GM12872 (cell line): ENCODE measurements at regions not wholly inside any gene's neighbourhood (a gene's known extent, or its start where the extent isn't known, plus 50 kb on each side); places are given as distances from the start of the nearest gene placed in this dataset.

Experiments used
- CTCF ChIP-seq: IDR thresholded peaks from 3 replicates; pipeline ENCODE4 v1.5.1; 2011; ENCODE audit warnings: low read depth, mild to moderate bottlenecking, low read length, moderate library complexity; ENCODE audit not compliant: insufficient read depth

GRCh38 chr18:40672590-40672989 is 1282.4 kb upstream of the PIK3C3 start:
- TF ChIP-seq CTCF: no peak

GRCh38 chr18:40670668-40671375 is 1284.2 kb upstream of the PIK3C3 start:
- TF ChIP-seq CTCF: no peak

GRCh38 chr18:40662898-40663437 is 1292.1 kb upstream of the PIK3C3 start:
- TF ChIP-seq CTCF: no peak

DNA sequence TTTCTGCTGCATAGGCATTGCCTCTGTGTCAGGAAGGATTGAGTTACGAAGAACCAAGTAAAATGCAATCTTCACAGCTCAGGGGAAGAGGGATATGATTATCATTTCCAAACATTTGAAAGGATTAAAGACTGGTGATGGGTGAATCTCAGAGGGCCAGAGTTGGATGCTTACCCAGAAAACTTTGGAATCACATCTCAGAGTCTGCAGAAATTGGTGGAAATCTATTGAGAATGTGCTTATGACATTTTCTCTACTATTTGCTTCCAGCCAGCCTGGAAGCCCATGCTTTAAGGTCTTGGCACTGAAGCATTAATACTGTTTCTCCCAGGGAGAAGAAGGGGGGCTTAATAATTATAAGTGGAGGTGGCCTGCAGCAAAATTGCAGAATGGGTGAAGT is 1301.4 kb upstream of the PIK3C3 start:
- no peak for TF ChIP-seq CTCF

- TF ChIP-seq CTCF: no peak
These were observed 1302.7 kb upstream of the PIK3C3 start for GRCh38 chr18:40652321-40652720.

- no peak for TF ChIP-seq CTCF
These were observed 1303.9 kb upstream of the PIK3C3 start for GRCh38 chr18:40651163-40651562.

- no peak for TF ChIP-seq CTCF
These were observed 1312.3 kb upstream of the PIK3C3 start for GRCh38 chr18:40642692-40643229.
